ENCODE measurements at regions not wholly inside any gene's neighbourhood (a gene's known extent, or its start where the extent isn't known, plus 50 kb on each side); places are given as distances from the start of the nearest gene placed in this dataset.

- no peaks in the 10 kb centered on the region for H3K79me2 ChIP-seq (ENCODE audit: control insufficient read depth in 1 of 2, insufficient read depth in 2 of 2, low read length in 2 of 2)
- no peak overlapping the region for H2AK5ac ChIP-seq (ENCODE audit: low read depth, low read length)
- H3K14ac ChIP-seq (ENCODE audit: insufficient read length), result no peak overlapping the region
- no peak overlapping the region for H3K23ac ChIP-seq (ENCODE audit: insufficient read length)
- no peak overlapping the region; a peak in 1 of 4 replicates for H3K4me2 ChIP-seq (ENCODE audit: insufficient read depth in 1 of 2, low read depth in 2 of 2, low read length in 2 of 2)
- no peak overlapping the region for H2BK120ac ChIP-seq (replicated peaks; ENCODE audit: low read depth, low read length)
- H3K27me3 ChIP-seq (replicated peaks in 1 of 4; ENCODE audit: control insufficient read depth in 3 of 4, extremely low read depth in 1 of 4, insufficient read depth in 3 of 4, low read length in 3 of 4), result no peaks in the 10 kb centered on the region
- DNase-seq (ENCODE audit: low read depth in 1 of 2, low spot score in 2 of 2), result no peak
- H2BK12ac ChIP-seq (ENCODE audit: low read depth, low read length), result no peak overlapping the region
- H2BK5ac ChIP-seq (ENCODE audit: low read depth, low read length), result no peak overlapping the region
- H3K27ac ChIP-seq (ENCODE audit: low read depth, low read length), result no peak overlapping the region
- H3K4ac ChIP-seq (replicated peaks; ENCODE audit: insufficient read length, low read depth, low read length), result no peak overlapping the region
- no peaks in the 10 kb centered on the region for H4K20me1 ChIP-seq (replicated peaks in 1 of 2; ENCODE audit: control insufficient read depth in 1 of 2, insufficient read depth in 2 of 2, low read length in 2 of 2)
- H2AFZ ChIP-seq (ENCODE audit: low read length), result no peak overlapping the region; the same call in 1 of the 2 replicates
- H4K91ac ChIP-seq (replicated peaks; ENCODE audit: insufficient read length, low read length), result no peak overlapping the region
- H3K56ac ChIP-seq (replicated peaks; ENCODE audit: insufficient read length, low read depth, low read length), result no peak overlapping the region
- no peaks in the 10 kb centered on the region for H3K23me2 ChIP-seq (ENCODE audit: low read depth, low read length)
- H4K5ac ChIP-seq (ENCODE audit: insufficient read length, low read depth, low read length), result no peak overlapping the region
- H3K4me3 ChIP-seq (ENCODE audit: extremely low read depth in 1 of 4, insufficient read depth in 2 of 4, low read depth in 3 of 4, low read length in 4 of 4), result no peak overlapping the region
- no peak overlapping the region for H2BK20ac ChIP-seq (ENCODE audit: low read length)
- TF ChIP-seq EZH2 (IDR thresholded peaks at IDR 0.05; ENCODE audit: low read depth, low read length, severe bottlenecking), result no peak
- TF ChIP-seq JUN (IDR thresholded peaks at IDR 0.05; ENCODE audit: low read depth, low read length), result no peak
- 0 out of 2 replicates have a peak, but pooled peaks have one; percentile 18 for TF ChIP-seq JUND (IDR thresholded peaks at IDR 0.05; ENCODE audit: low read length)
- no peak for TF ChIP-seq KDM1A (IDR thresholded peaks at IDR 0.05; ENCODE audit: borderline replicate concordance, low read length)
- no peak for TF ChIP-seq TCF12 (IDR thresholded peaks at IDR 0.05; ENCODE audit: low read depth, low read length)
- no peak for FAIRE-seq
- H3K18ac ChIP-seq (ENCODE audit: extremely low read depth, low read length), result peak overlapping the region; percentile 32; the same call in 1 of the 2 replicates
- no peaks in the 10 kb centered on the region for H3K79me1 ChIP-seq (ENCODE audit: low read depth, low read length)
- no peaks in the 10 kb centered on the region; a peak in 1 of 7 replicates for H3K4me1 ChIP-seq (replicated peaks in 1 of 4; ENCODE audit: control insufficient read depth in 3 of 4, insufficient read depth in 4 of 4, low read length in 3 of 4)
- no peak overlapping the region for H2BK15ac ChIP-seq (ENCODE audit: low read length)
- H3K36me3 ChIP-seq (ENCODE audit: control insufficient read depth in 2 of 4, insufficient read depth in 4 of 4, low read length in 3 of 4), result no peaks in the 10 kb centered on the region
- H4K8ac ChIP-seq (ENCODE audit: extremely low read depth, insufficient read depth, low read length), result no peak overlapping the region
- no peaks in the 10 kb centered on the region; a peak in 1 of 4 replicates for H3K9me3 ChIP-seq (ENCODE audit: insufficient read depth in 2 of 2, low read depth in 1 of 2, low read length in 1 of 2)
- ChIA-PET CTCF (ENCODE audit: partially characterized antibody) (interaction anchor here (1.1 kb wide), 1 partner anchor 1327 kb away, joined by 3 read pairs; no protein-coding TSS in a partner anchor), POLR2A (ENCODE audit: partially characterized antibody) (no interaction called here)
- H3K9ac ChIP-seq (replicated peaks in 1 of 4; ENCODE audit: extremely low read depth in 1 of 4, low read depth in 3 of 4, low read length in 3 of 4), result no peak overlapping the region
- WGBS, 2 experiments (ENCODE audit: extremely low coverage in 1 of 2, insufficient coverage in 1 of 2, insufficient read length in 1 of 2, insufficient replicate concordance in 2 of 2, low coverage in 1 of 2, low lambda C conversion rate in 2 of 2, missing lambda C conversion rate in 1 of 2), result 87% methylated on average over 5 of the region's 5 CpGs; no CpG with 5 or more reads in 1 of the 2 experiments
These were observed 375.6 kb upstream of the LRATD1 start for GRCh38 chr2:14256890-14257289.

Data from H1 (cell line).